ENCODE measurements at regions not wholly inside any gene's neighbourhood (a gene's known extent, or its start where the extent isn't known, plus 50 kb on each side); places are given as distances from the start of the nearest gene placed in this dataset.

- no peak for TF ChIP-seq SMC3 (conservative IDR thresholded peaks at IDR 0.05; ENCODE audit: poor library complexity)
- TF ChIP-seq EZH2 (IDR thresholded peaks at IDR 0.05; ENCODE audit: borderline replicate concordance, insufficient read depth, low read length, poor library complexity, severe bottlenecking) = no peak
- no peak for TF ChIP-seq EP300 (conservative IDR thresholded peaks at IDR 0.05; ENCODE audit: poor library complexity, severe bottlenecking)
- no peak for TF ChIP-seq CTCF (IDR thresholded peaks at IDR 0.05; ENCODE audit: poor library complexity, severe bottlenecking)
Observed at GRCh38 chr9:106056328-106056727, 362.0 kb downstream of the TMEM38B start.

Measured in neural cell (in vitro differentiated cells).